ENCODE measurements at regions not wholly inside any gene's neighbourhood (a gene's known extent, or its start where the extent isn't known, plus 50 kb on each side); places are given as distances from the start of the nearest gene placed in this dataset.
"Not testable (repeated sequence)": the region's sequence is repeated elsewhere in the genome, so short reads cannot be mapped to it uniquely, and the experiment has no call there.

DNA sequence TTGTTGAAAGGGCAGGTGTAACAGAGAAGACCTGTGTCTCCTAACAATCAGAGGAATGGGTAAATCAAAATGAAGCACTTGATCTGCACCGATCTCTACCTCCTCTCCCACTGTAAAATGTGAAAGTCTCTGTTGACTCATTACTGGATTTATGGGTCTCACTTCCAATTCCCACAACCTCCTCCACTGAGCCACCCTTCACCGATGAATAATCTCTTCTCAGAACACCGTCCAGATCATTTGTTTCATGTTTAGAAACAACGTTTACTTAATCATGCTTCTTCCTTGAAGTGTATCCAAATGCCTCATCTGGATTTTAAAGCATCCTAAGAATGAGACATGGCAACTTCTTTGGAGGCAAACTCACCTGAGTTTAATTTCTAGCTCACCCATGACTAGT lies 643.6 kb downstream of the ETS1 start:
- Histone ChIP-seq H3K4me1 (ENCODE audit: low read length) (peaks cover 5% of the 10 kb centered on the region; the same call in 1 of the 2 replicates), H3K36me3 (replicated peaks; ENCODE audit: low read depth, low read length) (no peaks in the 10 kb centered on the region), H2AFZ (ENCODE audit: low read depth, low read length) (no peak overlapping the region), H3K79me2 (ENCODE audit: low read length) (no peaks in the 10 kb centered on the region), H3K27ac (ENCODE audit: low read length) (no peak overlapping the region), H3K9me3 (ENCODE audit: insufficient read depth, low read length) (no peaks in the 10 kb centered on the region), H3K27me3 (ENCODE audit: low read depth, low read length) (peaks cover 4% of the 10 kb centered on the region; the same call in 1 of the 2 replicates), H4K20me1 (ENCODE audit: insufficient read depth, low read length) (no peaks in the 10 kb centered on the region), H3K4me2 (ENCODE audit: low read length) (no peak overlapping the region), H3K9ac (ENCODE audit: low read length) (no peak overlapping the region), H3K4me3 (ENCODE audit: low read length) (no peak overlapping the region)
- no peak for TF ChIP-seq EZH2phosphoT487 (IDR thresholded peaks at IDR 0.05; ENCODE audit: low read depth)
- TF ChIP-seq, protein P1, sequence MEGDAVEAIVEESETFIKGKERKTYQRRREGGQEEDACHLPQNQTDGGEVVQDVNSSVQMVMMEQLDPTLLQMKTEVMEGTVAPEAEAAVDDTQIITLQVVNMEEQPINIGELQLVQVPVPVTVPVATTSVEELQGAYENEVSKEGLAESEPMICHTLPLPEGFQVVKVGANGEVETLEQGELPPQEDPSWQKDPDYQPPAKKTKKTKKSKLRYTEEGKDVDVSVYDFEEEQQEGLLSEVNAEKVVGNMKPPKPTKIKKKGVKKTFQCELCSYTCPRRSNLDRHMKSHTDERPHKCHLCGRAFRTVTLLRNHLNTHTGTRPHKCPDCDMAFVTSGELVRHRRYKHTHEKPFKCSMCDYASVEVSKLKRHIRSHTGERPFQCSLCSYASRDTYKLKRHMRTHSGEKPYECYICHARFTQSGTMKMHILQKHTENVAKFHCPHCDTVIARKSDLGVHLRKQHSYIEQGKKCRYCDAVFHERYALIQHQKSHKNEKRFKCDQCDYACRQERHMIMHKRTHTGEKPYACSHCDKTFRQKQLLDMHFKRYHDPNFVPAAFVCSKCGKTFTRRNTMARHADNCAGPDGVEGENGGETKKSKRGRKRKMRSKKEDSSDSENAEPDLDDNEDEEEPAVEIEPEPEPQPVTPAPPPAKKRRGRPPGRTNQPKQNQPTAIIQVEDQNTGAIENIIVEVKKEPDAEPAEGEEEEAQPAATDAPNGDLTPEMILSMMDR (IDR thresholded peaks at IDR 0.05; ENCODE audit: low read depth, low read length) = no peak

DNA sequence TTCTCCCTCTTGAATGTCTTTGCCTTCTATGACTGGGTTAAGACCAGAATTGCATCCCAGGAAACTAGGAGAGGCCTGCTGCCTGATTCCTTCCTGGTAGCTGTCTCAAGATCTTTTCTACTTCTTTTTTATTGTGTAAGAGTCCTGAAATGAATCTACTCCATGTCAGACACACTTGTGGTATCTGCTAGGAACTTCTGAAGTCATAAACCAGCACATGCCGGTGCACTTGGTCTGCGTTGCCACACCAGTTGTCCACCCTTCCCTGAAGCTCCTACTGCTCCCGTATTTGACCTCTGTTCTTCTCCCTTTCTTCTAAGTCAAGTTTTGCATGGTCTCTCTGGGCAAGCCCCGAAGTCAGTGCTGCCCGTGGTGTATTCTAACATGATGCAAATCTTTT lies 644.2 kb downstream of the ETS1 start:
- Histone ChIP-seq H3K79me2 (ENCODE audit: low read length) (no peaks in the 10 kb centered on the region), H2AFZ (ENCODE audit: low read depth, low read length) (no peak overlapping the region), H3K4me3 (ENCODE audit: low read length) (no peak overlapping the region)

DNA sequence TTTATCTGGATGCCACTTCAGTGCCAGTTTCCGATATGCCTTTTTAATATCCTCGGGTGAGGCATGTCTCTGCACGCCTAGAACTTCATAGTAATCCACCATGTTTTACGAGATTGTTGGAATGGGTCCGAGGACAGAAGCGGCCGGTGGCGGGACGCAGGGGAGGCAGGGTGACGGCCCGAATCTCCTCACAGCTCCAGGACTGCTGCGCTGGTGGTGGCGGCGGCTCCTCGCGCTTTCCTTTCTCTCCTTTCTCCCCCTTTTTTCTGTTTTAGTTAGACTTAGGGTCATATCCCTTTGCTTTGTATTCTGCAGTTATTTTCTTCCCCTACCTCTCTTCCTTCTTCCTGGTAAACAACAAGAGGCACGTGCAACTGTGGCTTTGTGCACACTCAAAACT lies 645.8 kb downstream of the ETS1 start:
- H3K27ac ChIP-seq (ENCODE audit: low read length); H3K36me3 ChIP-seq (replicated peaks; ENCODE audit: low read depth, low read length); H3K4me3 ChIP-seq (ENCODE audit: low read length); H3K4me1 ChIP-seq (ENCODE audit: low read length); H4K20me1 ChIP-seq (ENCODE audit: insufficient read depth, low read length); H3K79me2 ChIP-seq (ENCODE audit: low read length); H3K9ac ChIP-seq (ENCODE audit: low read length); H3K27me3 ChIP-seq (ENCODE audit: low read depth, low read length); H3K4me2 ChIP-seq (ENCODE audit: low read length); H3K9me3 ChIP-seq (ENCODE audit: insufficient read depth, low read length); H2AFZ ChIP-seq (ENCODE audit: low read depth, low read length): not testable (repeated sequence)

More for the DNA sequence above, 644.2 kb downstream of the ETS1 start:
- H3K36me3 ChIP-seq (replicated peaks; ENCODE audit: low read depth, low read length) = no peaks in the 10 kb centered on the region
- H4K20me1 ChIP-seq (ENCODE audit: insufficient read depth, low read length) = no peaks in the 10 kb centered on the region
- H3K27ac ChIP-seq (ENCODE audit: low read length) = no peak overlapping the region
- TF ChIP-seq, protein P1 (IDR thresholded peaks at IDR 0.05; ENCODE audit: low read depth, low read length) = no peak
- no peak for TF ChIP-seq EZH2phosphoT487 (IDR thresholded peaks at IDR 0.05; ENCODE audit: low read depth)
- no peak overlapping the region for H3K9ac ChIP-seq (ENCODE audit: low read length)
- peaks cover 5% of the 10 kb centered on the region; the same call in 1 of the 2 replicates for H3K4me1 ChIP-seq (ENCODE audit: low read length)
- H3K27me3 ChIP-seq (ENCODE audit: low read depth, low read length) = peaks cover 3% of the 10 kb centered on the region; the same call in 1 of the 2 replicates
- no peak overlapping the region for H3K4me2 ChIP-seq (ENCODE audit: low read length)
- no peaks in the 10 kb centered on the region for H3K9me3 ChIP-seq (ENCODE audit: insufficient read depth, low read length)

DNA sequence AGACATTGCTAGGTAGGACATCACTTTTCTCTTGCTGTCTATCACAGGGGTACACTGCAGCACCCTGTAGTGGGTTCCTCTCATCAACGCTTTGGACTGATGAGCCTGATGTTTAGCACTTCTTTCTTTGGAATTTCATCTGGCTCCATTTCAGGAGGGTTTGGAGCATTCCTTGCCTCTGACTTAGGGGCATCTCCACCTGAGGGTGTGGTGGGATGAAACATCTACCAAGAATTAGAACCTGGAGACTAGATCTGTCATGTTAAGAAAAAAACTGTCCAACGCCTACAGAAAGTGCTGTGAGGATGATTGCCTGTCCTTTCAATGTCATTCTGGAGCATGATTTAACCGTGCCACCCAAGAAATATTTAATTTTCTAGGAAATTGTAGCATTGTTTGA lies 648.4 kb downstream of the ETS1 start:
- Histone ChIP-seq H3K9ac (ENCODE audit: low read length) (no peak overlapping the region), H3K4me3 (ENCODE audit: low read length) (no peak overlapping the region), H3K4me2 (ENCODE audit: low read length) (no peak overlapping the region), H3K27me3 (ENCODE audit: low read depth, low read length) (peaks cover 10% of the 10 kb centered on the region; the same call in 1 of the 2 replicates), H2AFZ (ENCODE audit: low read depth, low read length) (no peak overlapping the region), H3K36me3 (replicated peaks; ENCODE audit: low read depth, low read length) (no peaks in the 10 kb centered on the region), H3K4me1 (ENCODE audit: low read length) (peaks cover 5% of the 10 kb centered on the region; the same call in 1 of the 2 replicates), H3K79me2 (ENCODE audit: low read length) (no peaks in the 10 kb centered on the region), H3K27ac (ENCODE audit: low read length) (no peak overlapping the region), H3K9me3 (ENCODE audit: insufficient read depth, low read length) (no peaks in the 10 kb centered on the region), H4K20me1 (ENCODE audit: insufficient read depth, low read length) (no peaks in the 10 kb centered on the region)
- no peak for TF ChIP-seq EZH2phosphoT487 (IDR thresholded peaks at IDR 0.05; ENCODE audit: low read depth)
- TF ChIP-seq, protein P1 (IDR thresholded peaks at IDR 0.05; ENCODE audit: low read depth, low read length) = no peak

DNA sequence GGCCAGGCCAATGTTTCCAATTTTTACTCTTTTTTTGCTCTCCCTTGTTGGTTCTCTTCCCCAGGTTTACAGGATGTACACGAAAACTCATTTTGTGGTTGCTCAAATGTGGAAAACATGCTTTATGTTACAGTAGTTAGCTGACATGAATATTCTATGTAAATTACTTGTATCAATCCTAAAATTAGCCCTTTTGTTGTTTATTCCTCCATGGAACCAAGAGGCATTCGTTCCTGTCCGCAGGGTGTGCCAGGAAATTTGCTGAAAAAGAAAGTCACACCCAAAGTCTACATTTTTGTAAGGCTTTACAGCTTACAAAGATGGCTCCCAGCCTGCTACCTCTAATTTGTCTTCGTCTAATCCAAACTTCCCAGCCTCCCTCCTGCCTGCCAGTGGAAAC lies 652.3 kb downstream of the ETS1 start:
- no peak for TF ChIP-seq EZH2phosphoT487 (IDR thresholded peaks at IDR 0.05; ENCODE audit: low read depth)
- TF ChIP-seq, protein P1 (IDR thresholded peaks at IDR 0.05; ENCODE audit: low read depth, low read length) = no peak
- Histone ChIP-seq H4K20me1 (ENCODE audit: insufficient read depth, low read length) (no peaks in the 10 kb centered on the region), H3K27me3 (ENCODE audit: low read depth, low read length) (peaks cover 10% of the 10 kb centered on the region; the same call in 1 of the 2 replicates), H3K9ac (ENCODE audit: low read length) (no peak overlapping the region), H3K4me3 (ENCODE audit: low read length) (no peak overlapping the region), H2AFZ (ENCODE audit: low read depth, low read length) (no peak overlapping the region), H3K4me2 (ENCODE audit: low read length) (no peak overlapping the region), H3K9me3 (ENCODE audit: insufficient read depth, low read length) (no peaks in the 10 kb centered on the region), H3K4me1 (ENCODE audit: low read length) (no peaks in the 10 kb centered on the region), H3K36me3 (replicated peaks; ENCODE audit: low read depth, low read length) (no peaks in the 10 kb centered on the region), H3K27ac (ENCODE audit: low read length) (no peak overlapping the region), H3K79me2 (ENCODE audit: low read length) (no peaks in the 10 kb centered on the region)

- H3K4me1 ChIP-seq (ENCODE audit: low read length); H2AFZ ChIP-seq (ENCODE audit: low read depth, low read length); H3K79me2 ChIP-seq (ENCODE audit: low read length); H3K9ac ChIP-seq (ENCODE audit: low read length); H3K36me3 ChIP-seq (replicated peaks; ENCODE audit: low read depth, low read length); H3K9me3 ChIP-seq (ENCODE audit: insufficient read depth, low read length); H3K4me3 ChIP-seq (ENCODE audit: low read length); H4K20me1 ChIP-seq (ENCODE audit: insufficient read depth, low read length); H3K27ac ChIP-seq (ENCODE audit: low read length); H3K4me2 ChIP-seq (ENCODE audit: low read length); H3K27me3 ChIP-seq (ENCODE audit: low read depth, low read length): not testable (repeated sequence)
Observed at GRCh38 chr11:127933961-127934360, 653.4 kb downstream of the ETS1 start.

Data from OCI-LY3 (cell line).